ENCODE measurements at regions not wholly inside any gene's neighbourhood (a gene's known extent, or its start where the extent isn't known, plus 50 kb on each side); places are given as distances from the start of the nearest gene placed in this dataset.

GRCh38 chr7:136045992-136046391, 68.8 kb upstream of the MTPN start:
- intact Hi-C loops (cut with micrococcal nuclease): loop anchor here (5.0 kb wide), 1 partner anchor 49 kb away; no protein-coding TSS in a partner anchor
- Histone ChIP-seq H3K23ac (ENCODE audit: low read depth, low read length) (no peak overlapping the region), H2BK120ac (ENCODE audit: low read depth, low read length) (no peak overlapping the region), H3K56ac (ENCODE audit: extremely low read depth, insufficient read depth, low read length) (no peak overlapping the region), H3K14ac (replicated peaks; ENCODE audit: low read depth, low read length) (no peak overlapping the region), H2AK9ac (replicated peaks; ENCODE audit: low read depth, low read length, poor library complexity) (no peak overlapping the region), H3K9ac (ENCODE audit: low read depth, low read length) (no peak overlapping the region), H3K4me3 (ENCODE audit: insufficient read depth, low read depth, low read length) (no peak overlapping the region), H2BK5ac (ENCODE audit: low read depth, low read length, poor library complexity, severe bottlenecking) (no peak overlapping the region), H3K27me3 (ENCODE audit: control insufficient read depth, insufficient read depth, low read length) (no peaks in the 10 kb centered on the region), H3K9me3 (ENCODE audit: control insufficient read depth, insufficient read depth, low read length) (no peaks in the 10 kb centered on the region; the same call in 1 of the 2 replicates), H3K36me3 (ENCODE audit: control insufficient read depth, insufficient read depth, low read length) (no peaks in the 10 kb centered on the region), H4K5ac (ENCODE audit: low read depth, low read length) (no peak overlapping the region), H3K4me1 (ENCODE audit: control insufficient read depth, insufficient read depth, low read length) (no peaks in the 10 kb centered on the region), H2BK20ac (ENCODE audit: low read depth, low read length) (no peak overlapping the region), H2BK15ac (ENCODE audit: low read depth, low read length) (no peak overlapping the region), H4K8ac (ENCODE audit: low read depth in 2 of 2, low read length in 2 of 2) (no peak overlapping the region), H3K9me1 (ENCODE audit: insufficient read depth, low read length) (no peaks in the 10 kb centered on the region), H4K20me1 (ENCODE audit: insufficient read depth, low read length) (no peaks in the 10 kb centered on the region), H3K4ac (ENCODE audit: low read depth, low read length) (no peak overlapping the region), H3K4me2 (ENCODE audit: low read depth, low read length) (no peak overlapping the region), H3K79me1 (ENCODE audit: low read depth in 1 of 2, low read length in 2 of 2) (no peaks in the 10 kb centered on the region), H2AK5ac (ENCODE audit: low read depth, low read length) (no peak overlapping the region), H2AFZ (replicated peaks; ENCODE audit: low read length, poor library complexity) (no peak overlapping the region), H3K27ac (ENCODE audit: insufficient read depth, low read length) (no peak overlapping the region), H4K91ac (ENCODE audit: insufficient read depth, low read depth, low read length) (no peak overlapping the region), H3K18ac (ENCODE audit: low read depth, low read length) (no peak overlapping the region)
- dilution Hi-C loops (cut with HindIII; ENCODE audit: low sequenced_read_pairs, unreplicated experiment): no loop called here
- POLR2A ChIA-PET (ENCODE audit: unreplicated experiment): no interaction called here
- BruUV-seq (replicated peaks): no TSS peak
- TF ChIP-seq RCOR1 (IDR thresholded peaks at IDR 0.05; ENCODE audit: insufficient replicate concordance, low read length): no peak
- TF ChIP-seq MXI1 (IDR thresholded peaks at IDR 0.05; ENCODE audit: borderline replicate concordance, low read depth, low read length): no peak
- TF ChIP-seq RAD21 (IDR thresholded peaks at IDR 0.05; ENCODE audit: low read length): no peak
- no peak for TF ChIP-seq BHLHE40 (IDR thresholded peaks at IDR 0.05; ENCODE audit: low read depth, low read length)
- no peak for TF ChIP-seq NFE2L2 (IDR thresholded peaks at IDR 0.05; ENCODE audit: low read depth, low read length)
- no peak for TF ChIP-seq FOS (IDR thresholded peaks at IDR 0.05; ENCODE audit: low read depth, low read length)
- TF ChIP-seq, protein P1, sequence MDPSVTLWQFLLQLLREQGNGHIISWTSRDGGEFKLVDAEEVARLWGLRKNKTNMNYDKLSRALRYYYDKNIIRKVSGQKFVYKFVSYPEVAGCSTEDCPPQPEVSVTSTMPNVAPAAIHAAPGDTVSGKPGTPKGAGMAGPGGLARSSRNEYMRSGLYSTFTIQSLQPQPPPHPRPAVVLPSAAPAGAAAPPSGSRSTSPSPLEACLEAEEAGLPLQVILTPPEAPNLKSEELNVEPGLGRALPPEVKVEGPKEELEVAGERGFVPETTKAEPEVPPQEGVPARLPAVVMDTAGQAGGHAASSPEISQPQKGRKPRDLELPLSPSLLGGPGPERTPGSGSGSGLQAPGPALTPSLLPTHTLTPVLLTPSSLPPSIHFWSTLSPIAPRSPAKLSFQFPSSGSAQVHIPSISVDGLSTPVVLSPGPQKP (IDR thresholded peaks at IDR 0.05; ENCODE audit: borderline replicate concordance, low read depth, low read length): no peak
- no peak for TF ChIP-seq POLR2A (IDR thresholded peaks at IDR 0.05; ENCODE audit: low read depth, low read length)
- no peak for TF ChIP-seq CHD1 (IDR thresholded peaks at IDR 0.05; ENCODE audit: low read depth, low read length)
- DNase-seq (no peak), ATAC-seq (ENCODE audit: low read depth) (no peak)
- no CpG with 5 or more reads among the region's 1 CpG for WGBS, 2 experiments (ENCODE audit: extremely low coverage in 2 of 2, insufficient read length in 1 of 2)
- CTCF ChIA-PET: no interaction called here
- in situ Hi-C loops (cut with MboI; ENCODE audit: low sequenced_read_pairs): no loop called here
